ENCODE measurements at regions not wholly inside any gene's neighbourhood (a gene's known extent, or its start where the extent isn't known, plus 50 kb on each side); places are given as distances from the start of the nearest gene placed in this dataset.

GRCh38 chr4:71125137-71125536 lies 131.7 kb downstream of the DCK start:
- TF ChIP-seq CTCF (IDR thresholded peaks at IDR 0.05) (no peak), POLR2A (IDR thresholded peaks at IDR 0.05) (no peak), EP300 (IDR thresholded peaks at IDR 0.05) (no peak)

GRCh38 chr4:71126719-71127118 lies 133.3 kb downstream of the DCK start:
- no peak for TF ChIP-seq POLR2A (IDR thresholded peaks at IDR 0.05)

More at GRCh38 chr4:71125137-71125536, 131.7 kb downstream of the DCK start:
- Histone ChIP-seq H3K4me3 (no peak overlapping the region), H3K27me3 (no peaks in the 10 kb centered on the region), H3K27ac (no peak overlapping the region), H3K9me3 (peaks cover 0 to 6% (median 0%) of the 10 kb centered on the region in 4 donors), H3K36me3 (no peaks in the 10 kb centered on the region), H3K4me1 (no peaks in the 10 kb centered on the region)
- whole genome bisulfite sequencing, 2 donors: 81 to 86% methylated on average over 4 of the region's 4 CpGs
- no peak for DNase-seq (ENCODE audit: low spot score in 2 of 2)

GRCh38 chr4:71130827-71131603 lies 137.6 kb downstream of the DCK start:
- no peaks in the 10 kb centered on the region for H3K4me1 ChIP-seq
- H3K27me3 ChIP-seq: no peaks in the 10 kb centered on the region
- H3K9me3 ChIP-seq: no peaks in the 10 kb centered on the region
- H3K36me3 ChIP-seq: no peaks in the 10 kb centered on the region
- H3K27ac ChIP-seq: no peak overlapping the region
- no peak for DNase-seq (ENCODE audit: low spot score in 2 of 2)
- WGBS, 2 donors: 38 to 42% methylated on average over 9 of the region's 9 CpGs
- TF ChIP-seq CTCF (IDR thresholded peaks at IDR 0.05) (no peak), POLR2A (IDR thresholded peaks at IDR 0.05) (no peak), EP300 (IDR thresholded peaks at IDR 0.05) (no peak)
- no peak overlapping the region for H3K4me3 ChIP-seq

More at GRCh38 chr4:71126719-71127118, 133.3 kb downstream of the DCK start:
- Histone ChIP-seq H3K9me3 (no peaks in the 10 kb centered on the region), H3K4me3 (no peak overlapping the region), H3K36me3 (no peaks in the 10 kb centered on the region), H3K4me1 (no peaks in the 10 kb centered on the region), H3K27ac (no peak overlapping the region), H3K27me3 (no peaks in the 10 kb centered on the region)
- DNase-seq (ENCODE audit: low spot score in 2 of 2): no peak
- 34 to 93% methylated on average over 1 of the region's 1 CpG for WGBS, 2 donors

- Histone ChIP-seq H3K27me3 (no peaks in the 10 kb centered on the region), H3K27ac (no peak overlapping the region)
- TF ChIP-seq EP300 (IDR thresholded peaks at IDR 0.05) (no peak), POLR2A (IDR thresholded peaks at IDR 0.05) (no peak), CTCF (IDR thresholded peaks at IDR 0.05) (no peak)
Measured at GRCh38 chr4:71132486-71132885, 139.0 kb downstream of the DCK start.

GRCh38 chr4:71133491-71133890 lies 140.0 kb downstream of the DCK start:
- TF ChIP-seq CTCF (IDR thresholded peaks at IDR 0.05): no peak
- TF ChIP-seq EP300 (IDR thresholded peaks at IDR 0.05): no peak
- H3K36me3 ChIP-seq: no peaks in the 10 kb centered on the region
- no peaks in the 10 kb centered on the region for H3K27me3 ChIP-seq
- H3K27ac ChIP-seq: no peak overlapping the region
- WGBS, 2 donors: 84 to 90% methylated on average over 6 of the region's 6 CpGs
- no peaks in the 10 kb centered on the region for H3K9me3 ChIP-seq
- no peak overlapping the region for H3K4me3 ChIP-seq
- DNase-seq (ENCODE audit: low spot score in 2 of 2): no peak
- no peaks in the 10 kb centered on the region for H3K4me1 ChIP-seq

More at GRCh38 chr4:71132486-71132885, 139.0 kb downstream of the DCK start:
- no peak for DNase-seq (ENCODE audit: low spot score in 2 of 2)
- no peaks in the 10 kb centered on the region for H3K4me1 ChIP-seq
- H3K36me3 ChIP-seq: no peaks in the 10 kb centered on the region
- no peak overlapping the region for H3K4me3 ChIP-seq
- H3K9me3 ChIP-seq: no peaks in the 10 kb centered on the region

Measured in tibial nerve (tissue), 4 donors.